ENCODE measurements at regions not wholly inside any gene's neighbourhood (a gene's known extent, or its start where the extent isn't known, plus 50 kb on each side); places are given as distances from the start of the nearest gene placed in this dataset.

GRCh38 chr2:487186-488079 is 189.8 kb downstream of the TMEM18 start:
- H3K27me3 ChIP-seq (ENCODE audit: low read depth, low read length) = no peaks in the 10 kb centered on the region
- no peaks in the 10 kb centered on the region for H3K79me2 ChIP-seq (ENCODE audit: low read length)
- no peak for TF ChIP-seq EZH2phosphoT487 (IDR thresholded peaks at IDR 0.05; ENCODE audit: low read depth)
- no peak for TF ChIP-seq CTCF (IDR thresholded peaks at IDR 0.05; ENCODE audit: low read depth, low read length)
- H3K4me1 ChIP-seq (ENCODE audit: low read length) = no peaks in the 10 kb centered on the region
- no peak overlapping the region for H3K27ac ChIP-seq (ENCODE audit: low read length)
- no peaks in the 10 kb centered on the region for H3K36me3 ChIP-seq (replicated peaks; ENCODE audit: low read depth, low read length)
- H4K20me1 ChIP-seq (ENCODE audit: insufficient read depth, low read length) = no peaks in the 10 kb centered on the region
- no peak overlapping the region for H2AFZ ChIP-seq (ENCODE audit: low read depth, low read length)
- H3K9ac ChIP-seq (ENCODE audit: low read length) = no peak overlapping the region
- no peak overlapping the region for H3K4me3 ChIP-seq (ENCODE audit: low read length)
- H3K9me3 ChIP-seq (ENCODE audit: insufficient read depth, low read length) = no peaks in the 10 kb centered on the region
- H3K4me2 ChIP-seq (ENCODE audit: low read length) = no peak overlapping the region

- Histone ChIP-seq H3K9ac (ENCODE audit: low read length) (no peak overlapping the region), H3K36me3 (replicated peaks; ENCODE audit: low read depth, low read length) (no peaks in the 10 kb centered on the region), H2AFZ (ENCODE audit: low read depth, low read length) (no peak overlapping the region), H3K4me2 (ENCODE audit: low read length) (no peak overlapping the region), H3K27me3 (ENCODE audit: low read depth, low read length) (no peaks in the 10 kb centered on the region), H3K9me3 (ENCODE audit: insufficient read depth, low read length) (no peaks in the 10 kb centered on the region), H3K27ac (ENCODE audit: low read length) (no peak overlapping the region), H3K79me2 (ENCODE audit: low read length) (no peaks in the 10 kb centered on the region), H3K4me3 (ENCODE audit: low read length) (no peak overlapping the region), H4K20me1 (ENCODE audit: insufficient read depth, low read length) (no peaks in the 10 kb centered on the region), H3K4me1 (ENCODE audit: low read length) (no peaks in the 10 kb centered on the region)
- TF ChIP-seq CTCF (IDR thresholded peaks at IDR 0.05; ENCODE audit: low read depth, low read length) (no peak), EZH2phosphoT487 (IDR thresholded peaks at IDR 0.05; ENCODE audit: low read depth) (no peak)
Observed at GRCh38 chr2:486371-486770, 190.8 kb downstream of the TMEM18 start.

GRCh38 chr2:481388-481787 is 193.5 kb upstream of the ALKAL2 start:
- Histone ChIP-seq H3K9ac (ENCODE audit: low read length) (no peak overlapping the region), H3K4me2 (ENCODE audit: low read length) (no peak overlapping the region), H3K27me3 (ENCODE audit: low read depth, low read length) (no peaks in the 10 kb centered on the region), H3K36me3 (replicated peaks; ENCODE audit: low read depth, low read length) (no peaks in the 10 kb centered on the region), H3K9me3 (ENCODE audit: insufficient read depth, low read length) (no peaks in the 10 kb centered on the region), H2AFZ (ENCODE audit: low read depth, low read length) (no peak overlapping the region), H4K20me1 (ENCODE audit: insufficient read depth, low read length) (no peaks in the 10 kb centered on the region), H3K4me3 (ENCODE audit: low read length) (no peak overlapping the region), H3K27ac (ENCODE audit: low read length) (no peak overlapping the region), H3K79me2 (ENCODE audit: low read length) (no peaks in the 10 kb centered on the region), H3K4me1 (ENCODE audit: low read length) (no peaks in the 10 kb centered on the region)
- no peak for TF ChIP-seq CTCF (IDR thresholded peaks at IDR 0.05; ENCODE audit: low read depth, low read length)
- no peak for TF ChIP-seq EZH2phosphoT487 (IDR thresholded peaks at IDR 0.05; ENCODE audit: low read depth)

GRCh38 chr2:479490-480176 is 191.7 kb upstream of the ALKAL2 start:
- Histone ChIP-seq H3K27me3 (ENCODE audit: low read depth, low read length) (no peaks in the 10 kb centered on the region), H3K9me3 (ENCODE audit: insufficient read depth, low read length) (no peaks in the 10 kb centered on the region), H4K20me1 (ENCODE audit: insufficient read depth, low read length) (no peaks in the 10 kb centered on the region), H3K9ac (ENCODE audit: low read length) (no peak overlapping the region), H3K4me2 (ENCODE audit: low read length) (no peak overlapping the region), H3K79me2 (ENCODE audit: low read length) (no peaks in the 10 kb centered on the region), H3K27ac (ENCODE audit: low read length) (no peak overlapping the region), H3K4me1 (ENCODE audit: low read length) (no peaks in the 10 kb centered on the region), H3K36me3 (replicated peaks; ENCODE audit: low read depth, low read length) (no peaks in the 10 kb centered on the region), H3K4me3 (ENCODE audit: low read length) (no peak overlapping the region), H2AFZ (ENCODE audit: low read depth, low read length) (no peak overlapping the region)
- TF ChIP-seq CTCF (IDR thresholded peaks at IDR 0.05; ENCODE audit: low read depth, low read length) (no peak), EZH2phosphoT487 (IDR thresholded peaks at IDR 0.05; ENCODE audit: low read depth) (no peak)

Measured in OCI-LY3 (cell line).